ENCODE measurements at regions not wholly inside any gene's neighbourhood (a gene's known extent, or its start where the extent isn't known, plus 50 kb on each side); places are given as distances from the start of the nearest gene placed in this dataset.

GRCh38 chr4:44804301-44804700 is 77.9 kb upstream of the GNPDA2 start:
- TF ChIP-seq EZH2 (IDR thresholded peaks at IDR 0.05; ENCODE audit: low read length, unreplicated experiment) (no peak), EZH2phosphoT487 (IDR thresholded peaks at IDR 0.05; ENCODE audit: borderline replicate concordance, low read length) (no peak)
- TF ChIP-seq, protein P1, sequence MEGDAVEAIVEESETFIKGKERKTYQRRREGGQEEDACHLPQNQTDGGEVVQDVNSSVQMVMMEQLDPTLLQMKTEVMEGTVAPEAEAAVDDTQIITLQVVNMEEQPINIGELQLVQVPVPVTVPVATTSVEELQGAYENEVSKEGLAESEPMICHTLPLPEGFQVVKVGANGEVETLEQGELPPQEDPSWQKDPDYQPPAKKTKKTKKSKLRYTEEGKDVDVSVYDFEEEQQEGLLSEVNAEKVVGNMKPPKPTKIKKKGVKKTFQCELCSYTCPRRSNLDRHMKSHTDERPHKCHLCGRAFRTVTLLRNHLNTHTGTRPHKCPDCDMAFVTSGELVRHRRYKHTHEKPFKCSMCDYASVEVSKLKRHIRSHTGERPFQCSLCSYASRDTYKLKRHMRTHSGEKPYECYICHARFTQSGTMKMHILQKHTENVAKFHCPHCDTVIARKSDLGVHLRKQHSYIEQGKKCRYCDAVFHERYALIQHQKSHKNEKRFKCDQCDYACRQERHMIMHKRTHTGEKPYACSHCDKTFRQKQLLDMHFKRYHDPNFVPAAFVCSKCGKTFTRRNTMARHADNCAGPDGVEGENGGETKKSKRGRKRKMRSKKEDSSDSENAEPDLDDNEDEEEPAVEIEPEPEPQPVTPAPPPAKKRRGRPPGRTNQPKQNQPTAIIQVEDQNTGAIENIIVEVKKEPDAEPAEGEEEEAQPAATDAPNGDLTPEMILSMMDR (conservative IDR thresholded peaks at IDR 0.05; ENCODE audit: low read depth, low read length) = no peak
